C4-2B (cell line): ENCODE measurements at regions not wholly inside any gene's neighbourhood (a gene's known extent, or its start where the extent isn't known, plus 50 kb on each side); places are given as distances from the start of the nearest gene placed in this dataset.

Experiments
- CTCF ChIP-seq: fragments of 450-650 bp; conservative IDR thresholded peaks from 2 replicates; pipeline ENCODE4 v1.5.1; 2017; ENCODE audit warnings: mild to moderate bottlenecking
- ZFX ChIP-seq: fragments of 450-650 bp; IDR thresholded peaks from 2 replicates; pipeline ENCODE4 v1.6.1; 2017

GRCh38 chr7:109226699-109227098, 657.0 kb downstream of the DNAJB9 start:
- no peak for TF ChIP-seq CTCF
- no peak for TF ChIP-seq ZFX
